TTC549 (cell line): ENCODE measurements at regions not wholly inside any gene's neighbourhood (a gene's known extent, or its start where the extent isn't known, plus 50 kb on each side); places are given as distances from the start of the nearest gene placed in this dataset.
"Not testable (repeated sequence)": the region's sequence is repeated elsewhere in the genome, so short reads cannot be mapped to it uniquely, and the experiment has no call there.

Experiments
- FAIRE-seq: peaks from 2 replicates; lab custom pipeline; 2012; peaks lifted over from hg19 to GRCh38; lab: Jason Lieb, UNC

- FAIRE-seq: no peak
Observed at GRCh38 chr2:38483776-38484501, 106.9 kb upstream of the ATL2 start.

GRCh38 chr2:38482710-38483109, 105.6 kb upstream of the ATL2 start:
- not testable (repeated sequence) for FAIRE-seq

- FAIRE-seq: no peak
Observed at GRCh38 chr2:38480617-38481016, 103.5 kb upstream of the ATL2 start.

DNA sequence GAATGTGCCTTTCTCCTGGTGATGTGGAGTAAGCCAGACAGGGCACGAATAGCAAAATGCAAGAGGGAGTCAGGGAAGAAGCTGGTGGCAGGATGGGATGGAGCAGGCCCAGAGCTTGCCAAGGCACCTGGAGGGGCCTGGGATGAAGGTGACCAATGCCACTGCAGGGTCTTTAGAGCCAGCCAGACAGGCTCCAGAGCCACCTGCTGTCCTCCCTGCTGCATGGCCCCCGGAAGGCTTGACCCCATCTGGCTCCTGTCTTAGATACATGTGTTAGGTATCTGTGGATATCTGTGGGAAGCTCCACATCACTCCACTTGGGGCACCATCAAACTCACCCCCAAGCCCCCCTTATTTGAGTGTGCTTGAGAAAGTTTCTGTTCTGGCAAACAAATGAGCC, 99.9 kb upstream of the ATL2 start:
- FAIRE-seq: no peak

DNA sequence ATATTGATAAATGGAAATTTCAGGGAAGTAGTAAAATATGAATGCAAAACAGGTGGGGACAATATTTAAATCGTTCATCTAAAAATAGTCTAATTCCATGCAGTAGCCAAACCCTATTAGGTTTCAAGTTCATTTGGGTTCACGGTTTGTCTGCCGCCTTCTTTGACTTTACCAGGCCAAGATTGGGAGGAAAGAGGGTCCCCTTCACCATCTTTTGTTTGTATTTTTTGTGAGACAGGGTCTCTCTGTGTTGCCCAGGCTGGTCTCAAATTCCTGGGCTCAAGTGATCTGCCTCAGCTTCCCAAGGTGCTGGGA, 98.5 kb upstream of the ATL2 start:
- no peak for FAIRE-seq

DNA sequence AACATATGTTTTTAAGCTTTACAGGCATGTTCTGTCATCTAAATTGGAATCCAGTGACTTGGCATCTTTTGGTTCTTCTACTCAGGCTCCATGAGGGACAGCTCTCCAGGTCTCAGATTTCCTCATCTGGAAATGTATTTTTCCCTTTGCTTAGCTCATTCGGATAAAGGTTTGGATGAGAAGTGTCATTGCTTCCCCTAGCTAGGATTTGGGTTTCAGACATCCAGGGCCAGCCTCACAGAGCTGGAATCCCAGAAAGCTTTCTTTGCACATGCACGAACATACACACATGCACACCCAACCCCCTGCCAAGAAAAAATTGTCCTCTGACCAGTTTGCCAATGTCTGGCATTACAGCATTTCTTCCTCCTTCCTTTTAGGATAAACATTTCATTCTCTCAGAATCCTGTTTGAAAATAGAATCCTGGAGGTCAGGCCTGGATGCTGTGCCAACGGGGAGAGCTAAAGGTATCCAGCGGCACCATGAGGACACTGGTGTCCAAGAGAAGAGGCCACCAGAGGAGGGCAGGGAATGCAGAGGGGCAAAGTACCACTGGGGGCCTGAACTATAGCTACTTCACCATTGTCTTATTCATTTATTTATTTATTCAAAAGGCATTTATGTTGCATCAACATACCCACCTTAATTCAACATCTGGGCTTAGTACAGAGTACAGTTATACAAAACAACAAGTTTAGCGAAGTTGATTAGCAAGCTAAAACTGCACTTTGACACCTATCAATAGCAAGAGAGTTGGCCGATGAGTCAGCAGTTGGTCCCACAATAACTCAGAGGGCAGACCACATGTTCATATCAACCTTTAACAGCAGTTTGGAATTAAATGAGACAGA, 97.9 kb upstream of the ATL2 start:
- FAIRE-seq: no peak

GRCh38 chr2:38474021-38474456, 97.0 kb upstream of the ATL2 start:
- FAIRE-seq: no peak

- FAIRE-seq: no peak
Observed at GRCh38 chr2:38473333-38474005, 96.4 kb upstream of the ATL2 start.

DNA sequence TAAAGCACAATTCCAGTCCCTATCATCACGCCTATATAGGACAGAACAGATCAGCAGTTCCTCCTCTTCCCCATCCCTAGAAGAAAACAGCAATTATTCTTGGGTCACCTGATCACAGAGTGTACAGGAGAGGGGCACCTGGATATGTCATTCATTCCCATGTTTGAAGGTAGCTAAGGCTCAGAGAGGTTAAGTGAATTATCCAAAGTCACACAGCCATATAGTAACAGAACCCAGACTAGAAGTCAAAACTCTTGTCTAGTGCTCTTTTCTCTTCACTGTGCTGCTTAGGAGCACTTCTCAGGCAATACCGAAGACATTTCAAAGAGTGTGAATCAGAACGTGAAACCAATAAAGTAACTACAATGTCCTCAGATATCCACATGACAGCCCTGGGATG, 93.0 kb upstream of the ATL2 start:
- FAIRE-seq: no peak

DNA sequence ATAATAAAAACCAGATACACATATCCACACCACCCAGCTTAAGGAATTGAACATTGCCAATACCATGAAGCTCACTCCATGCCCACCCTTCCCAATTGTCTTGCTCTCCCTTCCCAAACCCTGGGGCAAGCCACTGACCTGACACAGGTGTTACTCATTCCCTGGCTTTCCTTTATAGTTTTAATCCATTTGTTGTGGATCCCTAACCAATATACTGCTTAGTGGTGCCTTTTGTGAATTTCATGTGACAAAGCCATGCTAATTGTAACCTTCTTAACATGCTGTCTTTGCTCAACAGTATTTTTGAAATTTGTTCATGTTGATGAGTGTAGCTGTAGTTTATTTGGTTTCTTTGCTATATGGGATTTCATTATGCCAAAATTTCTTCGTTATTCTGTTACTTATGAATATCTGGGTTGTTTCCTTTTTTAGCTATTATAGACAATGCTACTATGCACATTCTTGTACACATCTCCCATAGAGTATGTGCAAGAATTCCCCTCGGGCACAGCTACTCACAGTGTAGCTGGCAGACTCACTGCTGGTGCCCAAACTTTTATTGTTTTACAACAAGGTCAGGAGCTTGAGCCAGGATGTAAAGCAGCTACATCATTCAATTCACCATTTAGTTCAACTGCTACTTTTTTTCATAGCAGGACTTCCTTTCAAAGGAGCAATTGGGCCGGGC, 90.8 kb upstream of the ATL2 start:
- no peak for FAIRE-seq

DNA sequence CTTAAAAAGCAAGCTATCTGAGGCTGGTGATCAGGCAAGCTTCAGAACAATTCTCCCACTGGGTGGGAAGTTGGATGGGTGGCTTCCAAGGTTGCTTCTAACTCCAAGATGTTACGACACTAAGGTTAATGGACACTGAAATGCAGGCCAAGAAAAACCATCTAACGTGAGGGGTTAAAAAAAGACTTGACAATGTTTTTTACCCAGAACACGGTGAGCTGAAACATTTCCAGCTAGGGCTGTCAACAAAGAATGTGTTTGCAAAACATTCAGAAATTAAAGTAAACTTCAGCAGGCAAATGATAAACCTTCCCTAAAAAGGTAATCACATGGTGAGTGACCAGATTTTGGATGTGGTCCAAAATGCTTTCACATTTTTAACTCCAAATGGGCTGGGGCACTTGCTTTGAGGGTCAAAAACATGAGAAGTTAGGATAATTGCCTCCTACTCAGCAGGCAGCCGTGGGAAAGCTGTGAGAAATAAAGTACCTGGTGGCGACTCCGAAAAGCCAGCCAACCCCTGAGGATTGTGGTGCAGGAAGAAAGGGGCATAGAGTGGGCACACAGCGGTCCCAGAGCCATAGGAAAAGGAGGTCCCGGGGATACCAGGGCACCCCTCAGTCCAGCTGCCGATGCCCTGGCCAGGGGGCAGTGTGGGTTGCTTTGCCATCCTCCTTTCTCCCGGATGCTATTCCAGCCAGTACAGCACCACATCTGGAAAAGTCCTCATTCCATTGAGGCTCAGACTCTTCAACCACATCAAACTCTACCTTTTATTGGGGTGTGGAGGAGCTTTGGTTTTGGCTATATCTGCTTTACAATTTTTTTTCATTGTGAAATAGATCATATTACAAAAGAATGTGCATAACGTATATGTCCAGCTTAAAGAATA, 90.0 kb upstream of the ATL2 start:
- no peak for FAIRE-seq

DNA sequence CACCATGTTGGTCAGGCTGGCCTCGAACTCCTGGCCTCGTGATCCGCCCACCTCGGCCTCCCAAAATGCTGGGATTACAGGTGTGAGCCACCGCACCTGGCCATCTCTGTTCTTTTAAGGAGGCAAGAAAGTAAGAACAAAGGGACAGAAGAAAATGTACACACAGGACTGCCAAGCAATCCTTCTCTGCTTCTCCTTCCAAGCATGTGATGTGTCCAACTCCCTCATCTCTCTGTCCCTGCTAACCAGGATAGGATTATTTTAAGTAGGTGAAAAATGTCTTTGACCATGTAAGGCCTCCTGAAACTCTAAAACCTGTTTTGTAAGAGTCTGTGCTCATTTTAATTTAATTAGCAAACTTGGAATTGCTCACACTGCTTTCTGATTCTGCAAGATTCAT, 89.3 kb upstream of the ATL2 start:
- no peak for FAIRE-seq

DNA sequence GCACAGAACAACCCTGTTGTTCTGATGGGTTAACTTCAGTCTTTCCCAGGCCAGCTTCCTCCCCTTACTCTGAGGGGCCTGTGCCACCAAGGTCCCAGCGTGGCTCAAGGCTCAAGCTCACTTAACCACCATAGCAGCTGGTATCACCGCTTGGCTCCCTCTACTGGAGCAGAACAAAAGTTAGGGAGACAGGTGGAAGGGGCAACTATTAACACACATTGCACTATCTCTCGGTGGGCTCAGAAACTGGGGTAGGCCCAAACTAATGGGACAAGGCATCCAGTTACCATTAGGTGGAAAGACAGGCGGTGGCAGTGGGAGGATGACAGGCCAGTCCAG, 88.7 kb upstream of the ATL2 start:
- FAIRE-seq: no peak

DNA sequence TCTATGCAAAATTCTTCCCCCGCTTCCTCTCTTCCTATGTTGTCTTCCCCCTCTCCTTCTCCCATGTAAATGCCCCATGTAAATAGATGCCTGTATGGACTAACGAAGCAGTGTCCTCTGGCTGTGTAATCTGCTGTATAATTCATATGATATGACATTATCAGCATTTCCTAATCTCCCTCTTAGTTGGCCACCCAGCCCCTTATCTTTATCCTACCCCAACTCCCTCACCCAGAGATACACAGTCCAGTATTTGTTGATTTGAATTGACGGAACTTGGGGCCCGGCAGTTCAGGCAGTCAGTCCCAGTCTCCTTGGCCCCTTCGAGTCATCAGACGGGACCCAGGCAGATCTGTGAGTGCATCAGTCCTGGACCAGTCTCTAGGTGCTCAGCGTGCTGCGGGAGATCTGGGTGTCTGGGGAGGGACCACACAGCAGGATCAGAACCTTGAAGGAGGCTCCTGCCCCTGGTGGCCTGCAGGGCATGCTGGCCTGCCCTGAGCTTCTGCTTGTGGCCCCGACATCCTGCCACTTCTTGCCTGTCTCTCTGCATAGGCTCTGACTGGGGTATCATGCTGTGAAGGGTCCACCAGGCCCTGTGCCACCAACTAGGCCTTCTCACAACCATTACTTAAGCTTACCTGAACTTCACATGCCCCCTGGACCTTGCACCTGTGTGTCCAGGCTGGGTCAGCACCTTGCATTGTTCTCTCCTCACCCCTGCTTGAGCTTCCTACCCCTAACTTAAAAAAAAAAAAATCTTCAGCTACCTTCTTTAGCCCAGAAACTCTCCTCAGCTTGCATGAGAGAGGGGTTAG, 88.1 kb upstream of the ATL2 start:
- no peak for FAIRE-seq

DNA sequence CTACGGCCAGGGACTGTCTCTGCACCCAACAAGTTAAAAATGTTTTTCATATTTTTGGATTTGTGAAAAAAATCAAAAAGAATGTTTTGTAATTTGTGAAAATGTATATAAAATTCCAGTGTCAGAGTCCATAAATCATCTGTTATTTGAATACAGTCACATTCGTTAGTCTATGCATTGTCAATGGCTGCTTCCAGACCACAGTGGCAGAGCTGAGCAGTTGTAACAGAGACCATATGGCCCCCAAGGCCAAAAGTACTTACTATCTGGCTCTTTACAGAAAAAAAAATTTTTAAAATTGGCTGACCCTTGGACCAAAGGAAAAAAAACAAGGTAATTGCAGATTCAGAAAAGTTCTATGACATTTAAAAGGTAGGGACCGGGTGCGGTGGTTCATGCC, 86.7 kb upstream of the ATL2 start:
- FAIRE-seq: no peak

DNA sequence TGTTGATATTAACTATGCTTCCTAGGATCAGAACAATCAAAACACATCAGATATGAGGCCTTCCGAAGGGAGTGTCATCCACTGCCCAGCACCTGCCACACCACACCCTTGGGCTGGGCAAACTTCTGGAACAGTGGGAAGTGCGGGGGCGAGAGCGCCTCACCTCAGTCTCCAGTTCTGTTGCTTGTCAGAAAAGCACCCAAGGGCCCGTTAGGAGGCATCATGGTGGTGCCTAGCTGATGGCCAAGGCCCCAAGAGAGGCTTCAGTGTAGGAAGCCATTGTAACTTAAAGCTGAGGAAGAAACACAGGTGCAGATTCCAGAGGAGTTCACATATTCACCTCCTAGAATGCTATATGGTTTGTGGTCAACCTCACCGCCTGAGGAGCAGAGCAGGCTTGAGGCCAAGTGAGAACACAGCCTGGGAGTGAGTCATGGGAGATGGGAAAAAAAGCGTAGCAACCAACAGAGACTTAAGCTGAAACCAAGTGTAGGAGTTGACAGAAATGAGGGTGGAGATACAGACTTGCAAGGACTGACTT, 85.1 kb upstream of the ATL2 start:
- FAIRE-seq: no peak

- no peak for FAIRE-seq
Observed at GRCh38 chr2:38461470-38461869, 84.4 kb upstream of the ATL2 start.

DNA sequence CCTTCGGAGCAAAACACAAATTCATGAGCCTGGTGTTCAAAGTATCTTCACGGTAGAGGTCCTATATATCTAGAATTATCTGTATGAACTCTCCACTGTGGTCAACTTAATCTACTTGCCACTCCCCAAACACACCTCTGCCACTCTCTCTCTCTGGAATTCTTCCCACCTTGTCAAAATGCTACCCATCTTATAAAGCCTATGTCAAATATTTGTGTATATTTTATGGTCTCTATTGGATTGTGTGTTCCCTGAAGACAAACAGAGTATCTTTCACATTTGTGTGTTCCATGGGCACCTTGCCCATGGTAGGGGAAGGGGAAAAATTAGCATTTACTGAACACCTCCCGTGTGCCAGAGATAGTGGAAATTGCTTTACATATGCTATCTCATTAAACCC, 83.2 kb upstream of the ATL2 start:
- no peak for FAIRE-seq

GRCh38 chr2:38454081-38454480, 77.0 kb upstream of the ATL2 start:
- FAIRE-seq: no peak

GRCh38 chr2:38451778-38452177, 74.7 kb upstream of the ATL2 start:
- not testable (repeated sequence) for FAIRE-seq

DNA sequence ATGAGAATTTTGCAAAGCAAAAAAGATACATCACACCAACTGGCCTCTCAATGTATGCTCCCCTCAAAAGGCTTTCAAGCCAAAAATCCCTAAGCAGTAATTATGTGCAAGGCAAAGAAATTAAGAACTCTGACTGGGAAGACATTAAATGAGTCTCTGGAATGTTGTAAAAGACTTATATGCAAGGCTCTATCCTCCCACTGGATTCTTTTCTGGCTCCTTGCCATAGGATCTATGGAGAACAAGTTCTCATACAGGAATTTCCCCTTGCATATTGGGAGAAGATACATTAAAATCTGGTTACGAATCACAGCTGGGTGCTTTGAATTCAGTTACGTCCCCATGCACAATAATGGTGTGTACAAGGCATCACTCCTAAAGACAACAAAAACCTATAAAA, 73.4 kb upstream of the ATL2 start:
- no peak for FAIRE-seq
